Naive B cell (primary cell): ENCODE measurements at regions not wholly inside any gene's neighbourhood (a gene's known extent, or its start where the extent isn't known, plus 50 kb on each side); places are given as distances from the start of the nearest gene placed in this dataset.
"Not testable (repeated sequence)": the region's sequence is repeated elsewhere in the genome, so short reads cannot be mapped to it uniquely, and the experiment has no call there.

Experiments used
- ATAC-seq, 2 donors: fragments of 150-1000 bp; cut with Tn5 transposase; 2 replicates each; pipeline ENCODE4 v1.10.0; 2021; ENCODE audit warnings: low read depth in 2 of 2, mild to moderate bottlenecking in 2 of 2, moderate library complexity in 2 of 2
- DNase-seq: peaks from one replicate; pipeline ENCODE4 v3.0.0; 2022
- H3K27ac Mint-ChIP-seq, 6 donors: one replicate each; pipeline ENCODE4 v1.8.0; 2020 to 2022; ENCODE audit warnings: mild to moderate bottlenecking in 6 of 6, mixed read lengths in 6 of 6, moderate library complexity in 5 of 6, inconsistent platforms in 2 of 6
- H3K27me3 Mint-ChIP-seq, 3 donors: one replicate each; pipeline ENCODE4 v1.8.0; 2021 to 2022; ENCODE audit warnings: mixed read lengths in 3 of 3, mild to moderate bottlenecking in 1 of 3
- H3K36me3 Mint-ChIP-seq, 2 donors: one replicate each; pipeline ENCODE4 v1.8.0; 2020 to 2022; ENCODE audit warnings: mixed read lengths in 2 of 2, inconsistent platforms in 1 of 2, mild to moderate bottlenecking in 1 of 2
- H3K4me1 Mint-ChIP-seq, 3 donors: one replicate each; pipeline ENCODE4 v1.8.0; 2020 to 2022; ENCODE audit warnings: mixed read lengths in 3 of 3, inconsistent platforms in 1 of 3, mild to moderate bottlenecking in 1 of 3, moderate library complexity in 1 of 3
- H3K4me3 Mint-ChIP-seq, 8 donors: one replicate each; pipeline ENCODE4 v1.8.0; 2020 to 2022; ENCODE audit warnings: mild to moderate bottlenecking in 8 of 8, mixed read lengths in 8 of 8, moderate library complexity in 8 of 8, inconsistent platforms in 2 of 8
- H3K9me3 Mint-ChIP-seq, 7 donors: one replicate each; pipeline ENCODE4 v1.8.0; 2020 to 2022; ENCODE audit warnings: mixed read lengths in 7 of 7, mild to moderate bottlenecking in 5 of 7, inconsistent platforms in 2 of 7, moderate library complexity in 1 of 7

DNA sequence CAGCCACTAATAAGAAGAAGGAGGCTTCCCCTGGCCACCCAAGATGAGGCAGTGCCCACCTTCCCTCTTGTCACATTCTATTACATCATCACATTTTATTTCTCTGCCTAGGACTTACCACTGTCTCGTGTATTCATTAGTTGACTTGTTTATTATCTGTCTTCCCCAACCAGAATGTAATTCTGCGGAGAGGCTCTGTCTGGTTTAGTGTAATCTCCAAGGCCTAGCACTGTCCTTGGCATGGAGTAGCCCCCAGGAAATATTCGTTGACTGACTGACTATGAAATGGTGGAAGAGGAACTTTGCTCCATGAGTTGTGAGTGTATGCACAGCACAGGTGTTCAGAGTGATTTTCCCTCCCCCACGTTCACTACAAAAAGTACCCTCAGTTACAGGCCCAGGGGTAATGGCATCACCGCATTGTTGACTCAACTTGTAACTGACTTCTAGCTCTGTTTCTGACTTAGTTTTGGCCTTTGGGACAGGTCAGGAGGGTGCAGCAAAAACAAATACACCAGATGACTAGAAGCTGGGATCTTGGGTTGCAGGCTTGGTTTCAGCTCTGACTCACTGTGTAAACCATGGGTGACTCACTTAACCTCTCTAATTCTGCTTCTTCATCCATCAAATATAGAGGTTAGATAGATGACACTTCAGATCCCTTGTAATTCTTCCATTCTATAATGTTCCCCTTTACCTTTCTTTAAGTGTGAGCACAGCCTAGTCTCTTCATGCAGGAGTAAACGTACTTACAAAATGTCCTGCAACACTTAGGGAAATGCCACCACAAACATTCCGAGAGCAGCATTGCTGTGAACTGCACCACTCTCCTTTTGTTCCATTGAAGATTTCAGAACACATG lies 229.7 kb downstream of the KCNRG start:
- no peaks in the 10 kb centered on the region for H3K27me3 Mint-ChIP-seq
- H3K4me1 Mint-ChIP-seq: peaks cover 15 to 22% (median 15%) of the 10 kb centered on the region in 3 donors
- DNase-seq: no peak
- no peak for ATAC-seq
- no peak overlapping the region for H3K4me3 Mint-ChIP-seq
- no peaks in the 10 kb centered on the region for H3K36me3 Mint-ChIP-seq
- peak overlapping the region in 1 of 6 donors; percentile 79 for H3K27ac Mint-ChIP-seq
- peaks cover 0 to 2% (median 0%) of the 10 kb centered on the region in 7 donors for H3K9me3 Mint-ChIP-seq

DNA sequence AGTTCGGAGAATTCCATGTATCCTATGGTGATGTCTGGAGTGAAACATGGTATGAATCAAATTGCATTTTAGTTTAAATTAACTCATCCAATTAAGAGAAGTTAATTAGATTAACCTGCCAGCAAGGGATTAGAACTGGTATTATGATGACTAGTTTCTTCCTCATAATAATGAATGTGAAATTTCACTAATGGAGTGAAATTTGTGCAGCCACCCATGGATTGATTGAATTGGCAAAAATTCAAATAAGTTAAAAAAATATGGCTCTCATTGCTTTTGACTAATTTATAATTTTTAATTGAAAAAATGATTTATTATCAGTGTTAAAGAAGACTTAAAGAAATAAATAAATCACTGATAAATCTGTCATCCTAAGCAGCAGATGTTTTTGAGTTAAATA lies 232.0 kb downstream of the KCNRG start:
- DNase-seq (no peak), ATAC-seq (no peak)
- Mint-ChIP-seq H3K9me3 (peaks cover 0 to 2% (median 0%) of the 10 kb centered on the region in 7 donors), H3K4me3 (no peak overlapping the region), H3K27ac (peak overlapping the region in 1 of 6 donors; percentile 21), H3K36me3 (no peaks in the 10 kb centered on the region), H3K27me3 (no peaks in the 10 kb centered on the region), H3K4me1 (peaks cover 18 to 26% (median 20%) of the 10 kb centered on the region in 3 donors)

DNA sequence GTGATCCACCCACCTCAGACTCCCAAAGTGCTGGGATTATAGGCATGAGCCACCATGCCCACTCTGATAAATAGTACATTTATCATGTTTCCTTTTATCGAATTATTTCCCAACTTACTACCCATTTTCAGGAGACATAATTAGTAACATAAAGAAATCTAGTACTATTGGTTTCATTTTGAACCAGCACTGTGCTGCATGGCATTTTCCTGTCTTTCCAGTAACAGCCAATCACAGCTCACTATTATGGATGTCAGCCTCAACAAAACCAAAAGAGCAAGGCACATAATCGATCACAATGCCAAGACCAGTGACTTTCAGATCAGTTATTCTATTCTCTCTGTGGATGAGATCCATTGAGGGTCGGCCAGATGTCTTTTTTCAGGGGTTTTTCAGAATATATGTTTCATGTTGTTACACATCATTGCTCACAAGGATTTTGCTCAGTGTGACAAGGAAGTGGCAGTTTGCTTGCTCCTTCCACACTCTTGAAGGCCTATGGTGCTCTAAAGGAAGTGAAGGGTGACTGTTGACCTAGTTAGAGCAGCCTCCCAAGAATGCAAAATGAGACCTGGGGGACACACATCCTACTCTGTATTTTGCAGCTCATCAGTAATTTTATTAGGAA lies 233.4 kb downstream of the KCNRG start:
- peak in 1 of 2 donors; percentile 25 for ATAC-seq
- H3K4me1 Mint-ChIP-seq: peaks cover 18 to 26% (median 20%) of the 10 kb centered on the region in 3 donors

DNA sequence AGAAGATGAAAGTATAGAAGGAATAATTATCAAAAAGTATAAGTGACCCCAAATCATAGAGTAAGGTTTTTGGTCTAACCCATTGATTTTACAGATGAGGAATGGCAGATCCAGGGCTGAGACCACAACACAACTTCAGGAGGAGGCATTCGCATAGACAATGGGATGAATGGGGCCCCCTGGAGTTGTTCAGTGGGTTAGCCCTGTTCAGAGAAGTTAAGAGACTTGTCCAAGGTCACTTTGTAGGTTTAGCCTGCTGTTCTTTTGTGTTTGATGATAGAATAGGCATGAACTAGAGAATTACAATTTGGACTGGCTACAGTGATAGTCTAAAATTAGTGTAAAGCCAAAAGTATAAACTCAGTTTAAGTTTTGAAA lies 233.9 kb downstream of the KCNRG start:
- Mint-ChIP-seq H3K4me1 (peaks cover 18 to 26% (median 20%) of the 10 kb centered on the region in 3 donors), H3K36me3 (no peaks in the 10 kb centered on the region), H3K27me3 (no peaks in the 10 kb centered on the region), H3K9me3 (peaks cover 0 to 5% (median 0%) of the 10 kb centered on the region in 7 donors), H3K27ac (no peak overlapping the region), H3K4me3 (no peak overlapping the region)
- ATAC-seq: no peak
- DNase-seq: no peak

More for the DNA sequence above, 233.4 kb downstream of the KCNRG start:
- Mint-ChIP-seq H3K27me3 (no peaks in the 10 kb centered on the region), H3K27ac (peak overlapping the region in 1 of 6 donors; percentile 1), H3K36me3 (no peaks in the 10 kb centered on the region), H3K9me3 (peaks cover 0 to 5% (median 0%) of the 10 kb centered on the region in 7 donors), H3K4me3 (no peak overlapping the region)
- DNase-seq: no peak

DNA sequence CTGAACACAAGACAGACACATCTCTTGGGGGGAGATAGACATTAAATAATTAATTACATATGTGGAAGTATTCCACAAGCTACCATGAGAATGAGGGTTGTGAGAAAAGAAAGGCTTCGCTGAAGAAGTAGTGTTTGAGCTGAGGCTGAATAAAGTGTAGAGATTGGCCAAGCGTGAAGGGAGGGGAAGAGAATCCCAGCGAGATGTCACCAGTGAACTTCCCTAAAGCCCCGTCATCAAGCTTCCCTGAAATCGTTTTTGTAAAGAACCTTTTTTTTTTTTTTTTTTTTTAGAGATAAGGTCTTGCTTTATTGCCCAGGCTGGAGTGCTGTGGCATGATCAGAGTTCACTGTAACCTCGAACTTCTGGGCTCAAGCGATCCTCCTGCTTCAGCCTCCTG lies 235.2 kb downstream of the KCNRG start:
- Mint-ChIP-seq H3K27ac (peak overlapping the region in 1 of 6 donors; percentile 44), H3K4me3 (no peak overlapping the region), H3K4me1 (peaks cover 10 to 16% (median 12%) of the 10 kb centered on the region in 3 donors), H3K9me3 (peaks cover 0 to 5% (median 0%) of the 10 kb centered on the region in 7 donors), H3K27me3 (no peaks in the 10 kb centered on the region), H3K36me3 (no peaks in the 10 kb centered on the region)
- ATAC-seq (no peak), DNase-seq (no peak)

- Mint-ChIP-seq H3K27ac (no peak overlapping the region), H3K4me1 (peaks cover 0 to 15% (median 10%) of the 10 kb centered on the region in 3 donors)
- DNase-seq: no peak
Observed at GRCh38 chr13:50255639-50256038, 240.4 kb downstream of the KCNRG start.

DNA sequence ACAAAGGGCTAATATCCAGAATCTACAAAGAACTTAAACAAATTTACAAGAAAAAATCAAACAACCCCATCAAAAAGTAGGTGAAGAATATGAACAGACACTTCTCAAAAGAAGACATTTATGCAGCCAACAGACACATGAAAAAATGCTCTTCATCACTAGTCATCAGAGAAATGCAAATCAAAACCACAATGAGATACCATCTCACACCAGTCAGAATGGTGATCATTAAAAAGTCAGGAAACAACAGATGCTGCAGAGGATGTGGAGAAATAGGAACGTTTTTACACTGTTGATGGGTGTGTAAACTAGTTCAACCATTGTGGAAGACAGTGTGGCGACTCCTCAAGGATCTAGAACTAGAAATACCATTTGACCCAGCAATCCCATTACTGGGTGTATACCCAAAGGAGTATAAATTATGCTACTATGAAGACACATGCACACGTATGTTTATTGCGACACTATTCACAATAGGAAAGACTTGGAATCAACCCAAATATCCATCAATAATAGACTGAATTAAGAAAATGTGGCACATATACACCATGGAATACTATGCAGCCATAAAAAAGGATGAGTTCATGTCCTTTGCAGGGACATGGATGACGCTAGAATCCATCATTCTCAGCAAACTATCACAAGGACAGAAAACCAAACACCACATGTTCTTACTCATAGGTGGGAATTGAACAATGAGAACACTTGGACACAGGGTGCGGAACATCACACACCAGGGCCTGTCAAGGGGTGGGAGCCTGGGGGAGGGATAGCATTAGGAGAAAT lies 241.5 kb downstream of the KCNRG start:
- H3K9me3 Mint-ChIP-seq, H3K27me3 Mint-ChIP-seq, H3K36me3 Mint-ChIP-seq, DNase-seq, H3K4me3 Mint-ChIP-seq, H3K27ac Mint-ChIP-seq, ATAC-seq: not testable (repeated sequence)
- H3K4me1 Mint-ChIP-seq: peaks cover 0 to 15% (median 10%) of the 10 kb centered on the region in 3 donors

More at GRCh38 chr13:50255639-50256038, 240.4 kb downstream of the KCNRG start:
- Mint-ChIP-seq H3K27me3 (no peaks in the 10 kb centered on the region), H3K36me3 (no peaks in the 10 kb centered on the region), H3K9me3 (peaks cover 0 to 5% (median 0%) of the 10 kb centered on the region in 7 donors), H3K4me3 (no peak overlapping the region)
- ATAC-seq: no peak

- DNase-seq (no peak), ATAC-seq (no peak)
- H3K4me3 Mint-ChIP-seq: no peak overlapping the region
- H3K9me3 Mint-ChIP-seq: peaks cover 0 to 5% (median 0%) of the 10 kb centered on the region in 7 donors
- peak overlapping the region in 1 of 6 donors; percentile 74 for H3K27ac Mint-ChIP-seq
- no peaks in the 10 kb centered on the region for H3K27me3 Mint-ChIP-seq
- no peaks in the 10 kb centered on the region for H3K36me3 Mint-ChIP-seq
- peaks cover 0 to 15% (median 10%) of the 10 kb centered on the region in 3 donors for H3K4me1 Mint-ChIP-seq
Observed at GRCh38 chr13:50257646-50258045, 242.4 kb downstream of the KCNRG start.

- Mint-ChIP-seq H3K27me3 (no peaks in the 10 kb centered on the region), H3K27ac (no peak overlapping the region), H3K9me3 (peaks cover 0 to 5% (median 0%) of the 10 kb centered on the region in 7 donors), H3K36me3 (no peaks in the 10 kb centered on the region), H3K4me3 (no peak overlapping the region), H3K4me1 (peaks cover 0 to 11% (median 7%) of the 10 kb centered on the region in 3 donors)
- DNase-seq (no peak), ATAC-seq (no peak)
Observed at GRCh38 chr13:50261130-50261901, 246.1 kb downstream of the KCNRG start.

DNA sequence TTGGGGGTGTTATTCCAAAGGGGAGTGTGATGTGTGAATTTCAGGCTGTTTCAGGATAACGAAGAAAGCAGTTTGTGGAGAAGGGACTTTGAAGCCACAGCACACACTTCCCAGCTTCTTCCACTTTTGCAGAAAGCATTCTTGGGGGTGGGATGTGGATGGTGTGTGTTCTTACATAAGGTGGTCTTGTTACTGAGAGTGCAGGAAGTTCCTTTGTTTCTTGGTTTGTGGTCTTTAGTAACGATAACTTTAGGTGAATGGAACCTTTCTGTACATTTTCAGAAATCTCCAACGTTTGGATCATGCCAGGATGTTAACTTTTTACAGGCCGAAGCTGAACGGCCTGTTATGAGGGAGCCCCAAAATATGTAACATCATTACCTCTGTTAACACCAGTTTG lies 251.8 kb downstream of the KCNRG start:
- ATAC-seq (no peak), DNase-seq (no peak)
- peaks cover 4 to 12% (median 9%) of the 10 kb centered on the region in 3 donors for H3K4me1 Mint-ChIP-seq
- H3K27ac Mint-ChIP-seq: no peak overlapping the region
- no peak overlapping the region for H3K4me3 Mint-ChIP-seq
- H3K27me3 Mint-ChIP-seq: peaks cover 2 to 7% (median 4%) of the 10 kb centered on the region in 3 donors
- H3K36me3 Mint-ChIP-seq: no peaks in the 10 kb centered on the region
- H3K9me3 Mint-ChIP-seq: no peaks in the 10 kb centered on the region

GRCh38 chr13:50267917-50268316 lies 252.7 kb downstream of the KCNRG start:
- H3K27ac Mint-ChIP-seq: no peak overlapping the region
- no peaks in the 10 kb centered on the region for H3K36me3 Mint-ChIP-seq
- ATAC-seq: no peak
- peaks cover 4 to 12% (median 9%) of the 10 kb centered on the region in 3 donors for H3K4me1 Mint-ChIP-seq
- H3K9me3 Mint-ChIP-seq: no peaks in the 10 kb centered on the region
- H3K4me3 Mint-ChIP-seq: no peak overlapping the region
- peaks cover 7 to 11% (median 10%) of the 10 kb centered on the region in 3 donors for H3K27me3 Mint-ChIP-seq
- no peak for DNase-seq

DNA sequence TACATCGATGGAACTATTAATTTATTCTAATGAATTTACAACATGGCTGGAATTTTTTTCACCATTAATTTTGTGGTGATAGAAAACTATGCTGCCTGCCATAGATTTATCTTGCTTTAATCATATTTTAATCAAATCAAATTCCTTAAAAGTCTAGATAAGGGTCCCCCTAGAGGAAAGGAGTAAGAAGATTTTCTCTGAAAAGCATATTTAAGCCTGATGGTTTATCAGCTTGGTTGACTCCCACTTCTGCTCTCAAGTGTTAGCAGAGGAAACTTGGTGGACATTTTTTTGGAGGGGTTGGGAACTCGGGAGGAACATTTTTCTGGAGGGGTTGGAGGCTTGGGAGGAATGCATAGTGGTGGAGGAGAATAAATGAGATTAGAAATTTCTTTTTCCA lies 253.3 kb downstream of the KCNRG start:
- no peak for DNase-seq
- peak overlapping the region in 1 of 8 donors; percentile 56 for H3K4me3 Mint-ChIP-seq
- no peak for ATAC-seq
- peaks cover 4 to 12% (median 9%) of the 10 kb centered on the region in 3 donors for H3K4me1 Mint-ChIP-seq
- H3K27me3 Mint-ChIP-seq: peaks cover 7 to 11% (median 10%) of the 10 kb centered on the region in 3 donors
- peak overlapping the region in 2 of 6 donors; percentile 59 to 70 for H3K27ac Mint-ChIP-seq
- no peaks in the 10 kb centered on the region for H3K36me3 Mint-ChIP-seq
- no peaks in the 10 kb centered on the region for H3K9me3 Mint-ChIP-seq
